GM18517 (cell line): ENCODE measurements at regions not wholly inside any gene's neighbourhood (a gene's known extent, or its start where the extent isn't known, plus 50 kb on each side); places are given as distances from the start of the nearest gene placed in this dataset.
"Not testable (repeated sequence)": the region's sequence is repeated elsewhere in the genome, so short reads cannot be mapped to it uniquely, and the experiment has no call there.

Experiments
- ATAC-seq: cut with Tn5 transposase; IDR thresholded peaks from one replicate; pipeline ENCODE4 v1.9.1; 2021; ENCODE audit warnings: mild to moderate bottlenecking, moderate library complexity; ENCODE audit not compliant: unreplicated experiment

- no peak for ATAC-seq
Observed at GRCh38 chr12:89230376-89231315, 121.7 kb downstream of the DUSP6 start.

DNA sequence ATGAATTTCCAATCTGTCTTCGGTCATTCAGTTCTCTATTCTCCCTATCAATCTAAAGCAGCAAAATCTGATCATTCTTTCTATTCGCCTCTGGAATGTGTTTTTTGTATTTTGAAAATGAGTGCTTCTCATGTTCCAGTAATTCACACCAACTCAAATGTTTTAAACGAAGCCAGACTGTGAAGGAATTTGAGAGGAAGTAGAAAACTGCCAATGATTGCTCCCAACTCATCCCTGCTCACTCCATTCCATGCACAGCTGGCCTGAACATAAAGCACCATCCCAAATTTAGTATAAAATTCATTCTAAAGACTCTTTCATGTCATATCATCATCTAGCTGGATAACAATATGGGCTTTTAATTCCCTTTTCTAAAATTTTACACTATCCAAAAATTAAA, 123.8 kb downstream of the DUSP6 start:
- no peak for ATAC-seq

- ATAC-seq = no peak
Observed at GRCh38 chr12:89227774-89228173, 124.5 kb downstream of the DUSP6 start.

- ATAC-seq = no peak
Observed at GRCh38 chr12:89225808-89226411, 126.4 kb downstream of the DUSP6 start.

- no peak for ATAC-seq
Observed at GRCh38 chr12:89225401-89225800, 126.9 kb downstream of the DUSP6 start.

DNA sequence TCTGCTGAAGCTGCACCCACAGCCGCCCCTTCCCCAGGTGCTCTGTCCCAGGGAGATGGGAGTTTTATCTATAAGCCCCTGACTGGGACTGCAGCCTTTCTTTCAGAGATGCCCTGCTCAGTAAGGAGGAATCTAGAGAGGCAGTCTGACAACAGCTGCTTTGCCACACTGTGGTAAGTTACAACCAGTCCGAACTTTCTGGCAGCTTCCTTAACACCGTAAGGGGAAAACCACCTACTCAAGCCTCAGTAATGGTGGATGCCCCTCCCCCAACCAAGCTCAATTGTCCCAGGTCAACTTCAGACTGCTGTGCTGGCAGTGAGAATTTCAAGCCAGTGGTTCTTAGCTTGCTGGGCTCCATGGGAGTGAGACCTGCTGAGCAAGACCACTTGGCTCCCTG, 129.7 kb downstream of the DUSP6 start:
- not testable (repeated sequence) for ATAC-seq

- no peak for ATAC-seq
Observed at GRCh38 chr12:89217472-89217871, 134.8 kb downstream of the DUSP6 start.

DNA sequence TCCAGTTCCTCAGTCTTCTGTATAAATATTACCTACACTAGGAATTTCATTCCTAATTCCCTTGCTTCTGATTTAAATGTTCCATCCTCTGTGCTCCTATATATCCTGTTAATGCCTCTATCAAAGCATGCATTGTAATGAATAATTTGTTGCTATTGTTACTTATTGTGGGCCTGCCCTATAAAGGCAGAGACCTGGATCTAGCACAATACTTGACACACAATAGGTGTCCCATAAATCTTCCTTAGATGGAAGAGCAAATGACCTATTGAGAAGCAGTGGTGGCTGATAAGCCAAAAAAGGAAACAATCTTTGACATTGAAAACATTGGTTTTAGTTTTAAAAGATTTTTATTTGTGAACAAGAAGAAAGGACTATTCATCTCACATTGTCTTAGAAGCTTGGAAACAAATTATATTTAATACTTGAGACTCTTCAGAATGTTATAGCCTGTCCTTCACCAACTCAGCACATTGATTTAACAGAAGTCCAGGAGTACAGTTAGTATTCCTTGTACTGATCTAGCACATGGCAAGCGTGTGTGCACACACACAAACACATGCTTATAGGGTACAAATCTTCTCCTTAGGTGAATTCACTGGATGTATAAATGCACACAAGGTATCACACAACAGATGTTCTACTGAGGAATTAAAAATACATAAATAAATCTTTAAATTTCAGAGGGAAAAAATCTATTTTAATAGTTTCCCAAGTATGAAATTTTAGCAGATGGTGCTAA, 135.9 kb downstream of the DUSP6 start:
- ATAC-seq = no peak

GRCh38 chr12:89215196-89215595, 137.1 kb downstream of the DUSP6 start:
- no peak for ATAC-seq

GRCh38 chr12:89213747-89214146, 138.6 kb downstream of the DUSP6 start:
- ATAC-seq = no peak

GRCh38 chr12:89213139-89213538, 139.2 kb downstream of the DUSP6 start:
- ATAC-seq = no peak

DNA sequence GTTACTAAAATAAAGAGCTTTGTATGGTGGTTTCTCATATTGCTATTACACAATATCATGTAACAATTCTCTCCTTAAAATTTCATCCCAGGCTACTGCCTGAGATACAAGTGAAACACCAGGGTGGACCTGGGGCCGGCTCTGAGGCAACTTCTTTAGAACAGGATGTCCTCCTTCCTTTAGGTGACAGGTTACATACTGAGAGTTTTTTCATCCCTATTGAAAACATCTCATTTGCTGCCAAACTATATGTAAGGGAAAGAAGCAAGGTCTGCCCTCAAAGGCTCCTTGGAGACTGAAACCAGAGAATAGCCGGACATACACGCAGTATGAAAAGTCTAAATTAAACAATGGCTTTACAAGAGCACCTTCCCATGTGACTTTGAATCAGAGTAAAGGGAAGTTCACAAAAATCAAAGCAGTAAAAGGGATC, 139.9 kb downstream of the DUSP6 start:
- no peak for ATAC-seq

DNA sequence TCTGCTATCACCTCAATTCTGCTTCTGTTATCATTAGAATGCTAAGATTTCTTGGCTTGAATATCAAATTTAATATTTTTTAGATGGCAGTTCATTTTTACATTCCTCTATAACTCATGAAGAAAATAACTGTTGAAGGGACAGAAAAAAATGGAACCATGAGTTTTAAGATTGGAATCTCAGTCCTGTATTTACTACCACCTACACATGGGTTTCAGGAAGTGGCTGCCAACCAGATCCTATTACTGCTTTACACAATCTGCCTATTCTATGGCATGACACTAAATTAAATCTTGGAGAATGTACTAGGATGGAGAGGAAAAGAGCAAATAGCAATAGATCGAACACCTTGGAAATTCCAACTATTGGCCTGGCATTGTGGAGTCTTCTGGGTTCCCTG, 140.8 kb downstream of the DUSP6 start:
- no peak for ATAC-seq

DNA sequence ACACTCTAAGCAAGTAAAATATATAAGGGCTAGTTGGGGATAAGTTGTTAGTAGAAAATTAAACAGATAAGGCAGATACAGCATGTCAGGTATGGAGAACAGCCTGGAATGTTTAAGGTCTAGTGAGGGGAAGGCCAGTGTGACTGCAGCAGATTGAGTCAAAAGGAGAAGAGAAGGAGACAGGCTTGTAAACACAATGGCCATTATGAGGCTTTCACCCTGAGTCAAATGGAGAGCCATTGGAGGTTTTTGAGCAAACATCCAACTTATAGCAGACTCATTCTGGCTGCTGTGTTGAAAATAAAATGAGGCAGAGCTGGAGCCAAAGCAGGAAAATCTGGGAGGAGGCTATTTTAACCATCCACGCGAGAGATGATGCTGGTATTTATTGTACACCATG, 142.0 kb downstream of the DUSP6 start:
- no peak for ATAC-seq

- no peak for ATAC-seq
Observed at GRCh38 chr12:89208661-89209096, 143.6 kb downstream of the DUSP6 start.

DNA sequence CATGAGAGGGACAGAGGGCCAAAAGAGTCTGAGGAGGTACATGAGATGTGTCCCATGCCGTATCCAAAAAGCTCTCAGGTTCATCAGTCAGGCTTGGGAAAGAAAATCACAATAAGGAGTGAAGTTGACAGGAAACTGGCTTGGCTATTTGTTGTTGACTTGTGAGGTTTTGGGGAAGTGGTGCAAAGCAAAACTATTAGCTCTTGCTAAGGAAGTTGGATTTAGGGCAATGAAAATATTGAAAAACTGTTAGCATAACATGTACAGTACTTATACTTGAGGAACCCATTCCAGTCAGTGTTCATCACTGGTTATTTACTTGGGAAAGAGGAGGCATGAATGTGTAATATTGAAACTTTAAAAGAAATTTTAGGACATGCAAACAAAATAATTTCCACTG, 145.9 kb downstream of the DUSP6 start:
- no peak for ATAC-seq

GRCh38 chr12:89205517-89205916, 146.8 kb downstream of the DUSP6 start:
- no peak for ATAC-seq

DNA sequence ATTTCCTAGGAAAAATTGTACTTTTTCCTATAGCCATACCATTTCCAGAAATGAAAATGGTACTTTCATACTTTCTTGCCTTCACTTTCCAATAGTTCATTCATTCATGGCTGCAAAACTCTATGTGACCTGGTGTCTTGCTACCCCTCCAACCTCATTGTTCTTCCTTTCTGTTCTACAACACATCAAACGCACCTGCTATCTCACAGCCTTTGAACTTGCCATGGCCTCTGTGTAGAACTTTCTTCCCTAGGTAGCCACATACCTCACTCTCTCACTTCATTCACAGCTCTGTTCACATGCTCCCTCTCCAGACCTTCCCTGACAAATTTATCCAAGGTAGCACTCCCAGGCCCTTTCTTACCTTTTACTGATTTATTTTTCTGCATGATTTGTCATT, 149.2 kb downstream of the DUSP6 start:
- ATAC-seq = no peak

DNA sequence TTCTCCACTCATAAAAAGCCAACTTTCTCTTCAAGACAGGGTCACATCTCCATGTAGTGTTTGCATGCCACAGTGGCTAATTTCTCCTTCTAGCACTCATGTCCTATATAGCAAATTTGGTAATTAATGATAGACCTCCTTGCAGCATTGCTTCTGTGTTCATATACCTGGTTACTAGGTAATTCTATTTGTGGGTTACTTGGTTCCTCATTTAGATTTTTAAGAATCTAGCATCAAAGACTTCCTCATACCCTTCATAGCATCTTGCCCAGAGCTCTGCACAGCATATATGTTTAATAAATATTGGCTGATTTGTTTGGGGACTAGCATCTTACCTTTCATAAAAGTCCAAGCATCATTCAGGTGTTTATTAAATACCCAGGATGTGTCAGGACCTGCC, 152.1 kb downstream of the DUSP6 start:
- ATAC-seq = no peak

GRCh38 chr12:89195470-89195869, 156.8 kb downstream of the DUSP6 start:
- ATAC-seq = no peak

DNA sequence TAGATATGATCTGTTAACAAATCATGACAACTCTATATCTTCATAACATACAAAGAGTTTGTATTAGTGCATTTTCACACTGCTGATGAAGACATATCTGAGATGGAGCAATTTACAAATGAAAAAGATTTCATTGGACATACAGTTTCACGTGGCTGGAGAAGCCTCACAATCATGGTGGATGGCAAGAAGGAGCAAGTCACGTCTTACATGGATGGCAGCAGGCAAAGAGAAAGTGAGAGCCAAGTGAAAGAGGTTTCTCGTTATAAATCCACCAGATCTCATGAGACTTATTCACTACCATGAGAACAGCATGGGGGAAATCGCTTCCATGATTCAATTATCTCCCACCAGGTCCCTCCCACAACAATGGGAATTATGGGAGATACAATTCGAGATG, 157.6 kb downstream of the DUSP6 start:
- no peak for ATAC-seq

DNA sequence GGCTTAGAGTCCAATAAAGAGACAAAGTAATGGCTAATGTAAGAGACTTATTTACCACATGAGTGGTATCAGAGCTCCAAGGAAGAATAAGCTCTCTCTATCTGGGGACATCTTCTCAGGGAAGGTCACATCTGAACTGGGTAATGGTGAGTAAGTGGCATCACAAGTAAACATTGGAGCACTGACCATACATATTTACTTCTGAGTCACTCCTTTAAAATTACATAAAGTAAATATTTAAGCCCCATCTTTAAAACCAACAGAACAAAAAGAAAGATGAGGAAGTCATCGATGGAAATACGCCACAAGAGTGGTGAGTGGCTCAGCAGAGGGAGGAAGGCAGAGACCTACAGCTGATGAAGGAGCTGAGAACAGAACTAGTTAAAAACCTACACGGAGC, 159.9 kb downstream of the DUSP6 start:
- no peak for ATAC-seq
